Stimulated activated CD4-positive, alpha-beta T cell treated with anti-CD3 and anti-CD28 coated beads, Interleukin-4, amount 100 ng/mL, for 24 hours (primary cell): ENCODE measurements at regions not wholly inside any gene's neighbourhood (a gene's known extent, or its start where the extent isn't known, plus 50 kb on each side); places are given as distances from the start of the nearest gene placed in this dataset.

Experiments
- DNase-seq: peaks from one replicate; pipeline ENCODE4 v3.0.0-alpha.2; 2020

DNA sequence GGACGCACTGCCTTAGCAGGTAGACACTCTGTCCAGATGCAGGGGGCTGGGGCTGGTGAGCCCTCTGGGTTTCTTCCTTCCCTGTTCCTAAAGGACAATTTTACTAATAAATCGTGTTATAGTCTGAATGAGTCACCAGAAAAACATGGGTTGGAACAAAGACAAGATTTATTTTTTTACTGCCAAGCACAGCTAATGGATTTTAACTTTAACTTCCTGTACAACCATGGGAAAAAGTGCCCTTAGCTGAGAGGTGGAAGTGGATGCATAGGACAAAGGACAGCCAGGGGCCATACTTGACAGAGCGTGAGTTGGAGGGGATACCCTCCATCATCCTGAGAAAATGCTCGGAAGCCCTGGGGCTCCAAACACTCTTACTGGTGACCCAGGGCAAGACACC lies 300.7 kb downstream of the MSX2 start:
- DNase-seq: no peak

DNA sequence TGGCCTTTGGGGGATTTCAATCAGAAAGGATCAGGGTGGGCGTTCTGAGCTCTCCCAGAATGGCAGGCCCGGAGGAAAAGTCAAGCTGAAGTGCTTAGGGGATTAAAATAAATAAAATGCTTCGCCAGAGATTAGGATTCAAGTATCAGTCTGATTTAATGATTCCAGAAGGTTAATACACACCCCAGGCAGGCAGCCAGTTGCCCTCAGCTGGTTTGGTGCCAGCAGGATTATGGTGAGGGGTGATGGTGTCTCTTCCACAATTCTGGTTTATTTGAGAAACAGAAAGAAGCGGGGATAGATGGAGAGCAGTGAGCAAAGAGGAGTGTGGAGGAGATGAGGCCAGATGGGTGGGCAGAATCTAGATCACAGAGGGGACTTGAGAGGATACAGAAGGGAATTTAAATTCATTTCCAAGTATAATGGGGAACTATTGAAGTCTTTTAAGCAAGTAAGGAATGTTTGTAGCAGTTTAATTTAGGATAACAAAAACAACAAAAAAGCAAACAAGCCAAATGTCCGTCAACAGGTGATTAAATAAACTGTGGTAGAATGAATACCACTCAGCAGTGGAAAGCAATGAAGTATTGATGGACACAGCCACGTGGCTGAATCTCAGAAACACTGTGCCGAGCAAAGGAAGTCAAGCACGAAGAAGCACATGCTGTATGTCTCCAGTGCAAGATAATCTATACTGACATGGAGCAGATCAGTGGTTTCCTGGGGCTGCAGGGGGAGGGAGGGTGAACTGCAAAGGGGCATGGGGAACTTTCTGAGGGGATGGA lies 297.7 kb downstream of the MSX2 start:
- DNase-seq: no peak

DNA sequence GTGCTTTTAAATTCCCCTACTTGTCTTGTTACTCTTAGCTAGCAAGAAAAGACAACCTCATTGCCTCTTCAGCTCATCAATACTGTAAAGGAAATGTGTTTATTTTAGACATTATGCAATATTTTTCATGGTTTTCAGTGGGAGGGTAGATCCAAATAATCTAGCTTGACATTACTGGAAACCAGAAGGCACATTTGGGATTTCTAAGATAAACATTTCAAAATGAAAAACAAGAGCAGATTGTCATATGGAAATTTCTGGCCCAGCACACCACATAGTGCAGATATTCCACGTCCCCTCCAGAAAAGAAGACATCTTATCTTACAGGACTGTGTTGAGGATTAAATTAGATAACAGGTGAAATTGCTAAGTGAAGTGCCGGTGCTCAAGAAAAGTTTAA lies 296.9 kb downstream of the MSX2 start:
- no peak for DNase-seq

DNA sequence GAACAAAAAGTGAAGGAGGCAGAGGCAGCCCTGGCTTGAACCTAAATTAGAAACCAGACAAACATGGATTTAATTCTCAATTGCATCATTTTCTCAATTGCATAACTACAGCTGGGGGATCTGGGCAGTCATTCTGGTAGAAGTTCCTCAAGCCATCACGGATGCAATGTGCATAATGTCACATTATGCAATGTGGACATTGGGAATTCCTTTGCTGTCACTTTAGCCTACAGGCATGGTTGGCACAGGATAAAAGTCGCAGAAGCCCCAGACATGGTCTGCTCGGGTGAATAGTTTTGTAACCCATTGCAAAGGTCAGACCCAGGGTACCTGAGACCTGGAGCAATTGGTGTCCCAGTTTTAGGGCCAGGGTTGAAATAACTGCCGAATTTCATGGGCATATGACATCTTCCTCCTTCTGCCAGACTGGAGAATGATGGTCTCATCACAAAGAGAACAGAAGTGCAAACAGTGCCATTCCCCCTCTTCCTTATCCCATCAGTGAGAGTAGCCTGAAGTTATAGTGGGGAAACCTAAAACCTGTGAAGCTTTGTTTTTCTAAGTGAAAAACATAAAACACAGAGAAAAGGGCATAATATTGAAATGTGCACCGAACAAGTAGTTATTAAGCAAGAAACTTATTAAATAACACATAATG lies 290.8 kb downstream of the MSX2 start:
- no peak for DNase-seq

DNA sequence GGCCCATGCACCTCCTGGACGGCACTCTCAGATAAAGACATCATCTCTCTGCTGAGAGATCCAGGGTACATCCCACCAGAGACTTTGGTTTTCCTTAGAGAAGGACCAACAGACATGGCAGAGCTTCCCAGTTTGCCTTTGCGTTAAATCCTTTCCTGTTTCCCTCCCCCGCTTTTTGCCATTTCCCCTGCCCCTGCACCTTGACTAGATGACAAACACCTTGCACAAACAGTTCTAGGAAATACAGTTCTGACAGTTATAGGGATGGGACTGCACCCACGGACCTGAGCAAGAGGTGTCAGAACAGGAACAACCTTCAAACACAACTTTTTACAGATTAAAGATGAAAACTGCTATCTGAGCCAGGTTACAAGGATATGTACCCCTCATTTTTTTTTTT lies 288.9 kb downstream of the MSX2 start:
- DNase-seq: no peak

DNA sequence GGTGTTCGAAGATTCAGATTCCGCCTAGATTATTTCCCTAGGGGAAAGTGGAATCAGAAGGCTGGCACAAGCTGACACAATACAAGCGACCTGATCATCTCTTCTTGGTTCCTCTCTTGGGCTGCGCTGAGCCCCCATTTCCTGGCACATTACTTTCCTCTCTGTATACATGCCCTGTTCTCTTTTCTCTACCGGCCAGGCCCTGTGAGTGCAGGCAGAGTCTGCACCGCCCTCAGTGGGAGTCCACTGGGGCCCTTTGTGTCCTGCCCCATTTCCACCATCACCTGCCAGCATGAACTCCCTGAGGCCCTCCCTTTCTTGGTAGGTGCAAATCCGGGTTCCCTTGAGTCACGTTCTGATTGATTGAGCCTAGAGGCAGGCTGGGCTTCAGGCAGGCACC lies 287.9 kb downstream of the MSX2 start:
- no peak for DNase-seq

DNA sequence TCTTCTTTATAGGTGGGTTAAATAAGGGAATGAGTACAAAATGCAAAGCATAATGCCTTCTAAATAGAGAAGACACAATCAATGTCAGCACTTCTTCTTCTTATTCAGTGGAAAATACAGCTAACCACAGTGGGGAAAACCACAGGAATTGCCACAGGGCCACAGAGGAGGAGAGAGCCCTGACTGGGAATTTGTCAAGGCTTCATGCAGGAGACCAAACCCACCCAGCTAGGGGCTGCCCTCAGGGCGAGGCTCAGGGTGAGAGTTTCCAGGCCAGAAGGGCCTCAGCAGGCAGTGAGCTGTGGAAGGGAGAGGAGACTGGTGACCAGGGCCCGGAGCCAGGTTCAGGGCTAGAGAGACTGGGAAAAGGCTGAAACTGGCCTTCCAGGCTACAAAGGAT lies 279.1 kb downstream of the MSX2 start:
- no peak for DNase-seq

DNA sequence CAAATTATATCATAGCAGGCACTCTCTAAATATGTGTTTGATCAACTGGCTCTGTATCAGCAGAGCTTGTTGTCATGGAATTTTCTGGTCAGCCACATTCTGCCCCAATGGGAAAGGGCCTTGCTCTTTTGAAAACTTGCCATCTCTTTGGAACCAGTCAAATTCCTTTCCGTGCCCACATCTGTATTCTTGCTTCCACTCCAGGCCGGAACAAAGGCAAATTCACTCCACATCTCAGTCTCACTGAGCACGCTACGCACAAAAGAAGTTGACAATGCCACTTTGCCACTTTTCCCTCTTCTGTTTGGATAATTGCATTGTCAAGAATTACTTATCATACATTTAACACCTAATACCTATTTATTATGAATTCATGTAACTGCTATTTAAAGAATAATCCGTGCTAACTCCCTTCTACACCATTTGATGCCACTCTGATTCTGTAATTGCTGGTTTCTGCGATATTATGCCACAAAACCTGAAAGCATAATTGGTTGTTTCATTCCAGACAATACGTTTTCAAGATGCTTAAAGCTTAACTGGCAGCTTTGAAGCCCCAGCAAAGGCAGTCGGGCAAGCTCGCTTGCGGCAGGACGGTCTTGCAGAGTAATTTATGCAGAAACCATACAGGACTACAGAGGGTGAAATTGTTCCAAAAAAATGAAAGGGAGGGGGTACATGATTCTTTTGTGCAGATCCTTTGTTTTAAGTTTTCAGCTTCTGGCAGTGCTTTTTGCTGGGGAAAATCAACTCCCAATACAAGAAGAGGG lies 277.7 kb downstream of the MSX2 start:
- DNase-seq: no peak

DNA sequence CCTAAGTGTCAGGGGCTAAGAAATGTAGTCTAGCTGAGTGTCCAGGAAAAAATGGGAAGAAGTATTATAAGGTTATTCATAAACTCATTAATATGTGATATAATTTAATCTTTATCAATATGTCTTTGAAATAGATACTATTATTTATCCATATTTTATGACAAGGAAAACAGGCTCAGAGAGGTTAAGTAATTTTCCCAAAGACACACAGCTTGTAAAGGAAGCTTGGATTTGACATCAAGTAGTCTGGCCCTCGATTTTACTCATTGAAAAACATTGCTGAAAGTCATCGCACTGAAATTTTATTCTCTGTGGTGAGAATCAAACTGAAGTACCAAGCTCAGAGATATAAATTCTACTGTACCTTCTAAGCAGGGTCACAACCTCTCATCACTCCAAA lies 276.9 kb downstream of the MSX2 start:
- DNase-seq: no peak

DNA sequence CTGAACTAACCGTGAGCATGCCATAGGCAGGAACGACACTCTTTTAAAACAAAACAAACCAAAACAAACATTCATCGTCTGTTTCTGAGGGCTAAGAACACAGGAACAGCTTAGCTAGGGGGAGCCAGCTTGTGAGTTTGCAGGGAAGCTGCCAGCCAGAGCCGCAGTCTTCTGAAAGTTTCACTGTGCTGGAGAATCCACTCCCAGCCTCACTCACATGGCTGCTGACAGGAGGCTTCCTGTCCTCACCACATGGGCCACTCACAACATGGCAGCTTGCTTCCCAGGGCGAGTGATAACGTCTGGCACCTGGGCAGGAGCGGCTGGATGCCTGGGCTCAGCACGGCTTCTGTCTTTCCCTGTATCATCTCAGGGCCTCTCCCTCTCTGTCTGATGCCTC lies 275.2 kb downstream of the MSX2 start:
- no peak for DNase-seq

DNA sequence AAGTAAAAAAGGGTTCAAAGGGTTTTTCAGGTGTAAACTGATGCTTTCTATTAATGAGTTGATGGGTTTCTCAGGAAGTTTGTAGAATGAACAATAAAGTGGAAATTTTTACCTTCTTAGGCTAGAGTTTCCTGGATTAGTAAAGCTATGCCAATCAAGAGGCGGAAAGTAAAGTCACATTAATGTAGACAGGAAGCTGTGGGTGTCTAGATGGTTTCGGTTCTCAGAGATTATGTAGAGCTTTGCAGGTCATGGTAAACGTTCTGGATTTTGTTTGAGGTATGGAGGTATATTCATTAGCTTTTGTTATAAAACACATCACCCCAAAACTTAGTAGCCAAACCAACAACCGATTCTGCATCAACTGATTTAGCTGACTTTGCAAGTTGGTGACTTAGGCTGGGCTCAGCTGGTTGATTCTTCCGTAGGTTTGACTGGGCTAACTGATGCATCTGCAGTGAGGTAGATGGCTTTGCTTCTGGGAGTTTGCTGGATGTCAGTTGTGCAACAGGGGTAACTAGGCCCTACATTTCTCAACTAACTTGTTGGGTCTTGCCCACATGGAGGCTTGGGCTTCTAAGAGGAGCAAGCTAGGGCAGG lies 273.8 kb downstream of the MSX2 start:
- DNase-seq: no peak

DNA sequence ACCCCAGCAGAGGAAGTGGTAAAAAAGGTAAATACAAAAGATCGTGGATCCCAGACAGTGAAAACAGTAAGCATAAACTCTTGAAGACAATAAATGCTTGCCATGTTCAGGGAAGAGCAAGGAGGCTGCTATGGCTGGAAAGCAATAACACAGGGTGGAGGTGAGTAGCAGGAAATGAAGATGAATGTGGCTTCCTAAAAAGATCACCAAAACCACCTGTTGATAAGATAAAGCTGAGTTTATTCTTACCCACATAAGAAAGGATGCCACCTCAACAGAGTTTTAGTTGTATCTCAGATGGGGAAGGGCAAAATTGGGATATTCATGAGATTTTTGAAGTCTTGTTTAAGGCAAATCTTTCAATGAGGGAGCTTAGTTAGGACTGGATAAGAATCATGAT lies 273.3 kb downstream of the MSX2 start:
- no peak for DNase-seq

DNA sequence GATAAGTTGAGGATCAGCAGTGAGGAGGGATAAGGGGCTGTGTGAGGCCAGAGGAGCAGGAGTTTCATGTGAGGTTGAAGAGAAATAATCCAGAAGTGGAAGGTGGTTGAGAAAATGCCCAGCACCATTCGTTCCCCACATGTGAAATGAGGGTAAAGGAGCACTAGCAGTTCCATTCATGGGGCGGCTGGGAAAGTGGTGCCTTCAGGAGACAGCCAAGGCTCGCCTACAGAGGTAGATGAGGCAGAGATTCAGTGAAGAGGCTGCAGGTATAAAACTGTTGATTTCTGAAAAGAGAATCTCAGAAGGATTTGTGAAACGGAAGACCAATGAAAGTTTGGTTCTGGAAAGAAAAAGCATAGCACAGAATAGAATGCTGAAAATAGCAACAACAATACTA lies 272.6 kb downstream of the MSX2 start:
- no peak for DNase-seq

DNA sequence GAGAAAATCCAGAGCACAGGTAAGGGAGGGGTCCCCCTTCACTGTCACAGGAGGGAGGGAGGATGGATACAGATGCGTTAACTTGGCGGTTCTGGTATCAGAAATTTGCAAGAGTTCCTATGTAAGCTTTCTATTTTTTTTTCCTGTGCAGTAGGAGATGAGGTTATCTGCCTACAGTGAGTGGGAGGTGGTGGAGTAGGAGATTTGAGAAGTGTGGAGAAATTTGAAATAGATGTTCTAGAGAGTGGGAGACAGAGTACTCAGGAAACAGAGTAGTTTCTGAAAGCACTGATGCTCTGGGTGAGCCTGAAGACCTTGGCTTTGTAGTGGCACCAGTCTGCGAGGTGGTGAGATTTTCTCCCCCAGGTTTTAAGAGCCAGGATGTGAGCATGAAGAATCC lies 271.4 kb downstream of the MSX2 start:
- DNase-seq: no peak

DNA sequence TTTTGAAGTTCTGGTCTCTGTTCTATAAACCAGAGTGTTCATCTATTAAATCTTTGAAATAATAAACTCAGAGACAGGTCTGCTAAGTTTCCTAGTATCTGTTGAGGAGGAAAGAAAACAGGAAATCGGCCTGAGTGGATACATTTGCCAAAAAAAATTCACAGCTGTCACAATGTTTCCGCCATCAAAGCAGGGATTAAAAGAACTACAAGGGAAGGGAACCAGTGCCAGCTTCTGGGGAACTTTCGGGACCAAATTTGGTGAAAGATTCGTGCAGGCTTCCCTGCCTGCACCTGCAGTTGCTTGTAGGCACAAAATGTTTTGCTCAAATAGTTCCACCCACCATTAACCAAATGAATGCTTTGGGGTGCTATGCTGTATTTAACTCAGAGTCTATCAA lies 267.5 kb downstream of the MSX2 start:
- no peak for DNase-seq

DNA sequence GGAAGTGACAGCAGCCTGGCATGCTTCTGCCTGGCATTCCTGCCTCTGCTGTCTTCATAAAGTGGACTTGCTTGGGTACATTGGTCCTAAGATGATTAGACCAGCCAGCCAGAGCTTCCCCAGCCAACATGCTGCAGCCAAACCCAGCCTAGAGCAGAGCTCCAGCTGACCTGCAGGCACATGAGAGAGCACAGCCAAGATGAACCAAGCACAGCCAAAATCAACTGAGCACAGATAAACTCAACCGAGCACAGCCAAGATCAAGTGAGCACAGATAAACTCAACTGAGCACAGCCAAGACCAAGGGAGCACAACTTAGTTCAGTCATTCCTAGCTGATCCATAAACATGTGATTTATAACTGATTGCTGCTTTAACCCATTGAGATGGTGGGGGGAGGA lies 266.5 kb downstream of the MSX2 start:
- DNase-seq: no peak

DNA sequence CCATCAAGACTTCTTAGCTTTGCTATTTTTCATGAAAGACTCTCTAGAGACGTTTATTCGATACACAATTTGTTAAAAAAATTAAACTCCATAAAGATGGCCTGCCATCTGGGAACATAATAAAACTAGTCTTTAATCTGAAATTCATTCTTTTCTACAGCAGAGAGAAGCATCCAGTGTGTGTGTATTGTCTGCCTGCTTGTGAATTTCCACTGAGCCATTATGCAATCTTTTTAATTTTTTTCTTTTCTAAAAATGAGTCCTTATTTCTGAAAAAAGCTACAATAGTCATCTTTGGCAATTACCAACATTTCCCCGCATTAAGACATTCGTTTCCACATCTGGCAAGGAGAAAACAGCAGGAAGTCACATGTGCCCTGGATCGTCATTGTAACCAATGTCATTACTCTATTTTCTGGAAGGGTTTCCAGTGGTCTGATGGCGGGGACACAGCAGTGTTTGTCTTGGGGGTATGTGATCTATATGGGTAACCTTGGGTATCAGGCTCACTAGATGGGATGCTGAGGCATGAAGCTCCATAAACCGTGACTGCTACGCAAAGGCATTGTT lies 263.1 kb downstream of the MSX2 start:
- DNase-seq: no peak

DNA sequence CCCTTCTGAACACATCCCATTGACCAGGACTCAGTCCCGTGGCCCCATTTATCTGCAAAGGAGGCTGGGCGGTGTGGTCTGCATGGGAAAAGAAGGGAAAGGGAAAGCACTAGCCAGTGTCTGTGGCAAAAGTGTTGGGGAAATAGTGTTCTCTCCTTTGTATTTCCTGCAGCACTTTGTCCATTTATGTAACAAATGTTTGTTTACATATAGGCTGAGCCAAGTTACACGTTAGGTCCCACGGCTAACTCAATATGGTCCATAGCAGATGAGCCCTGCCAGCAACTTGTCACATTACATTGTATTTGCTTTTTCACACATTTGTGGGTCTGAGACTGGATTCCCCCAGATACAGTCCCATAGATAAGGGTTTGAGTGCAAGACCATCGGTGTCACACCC lies 260.5 kb downstream of the MSX2 start:
- DNase-seq: no peak

DNA sequence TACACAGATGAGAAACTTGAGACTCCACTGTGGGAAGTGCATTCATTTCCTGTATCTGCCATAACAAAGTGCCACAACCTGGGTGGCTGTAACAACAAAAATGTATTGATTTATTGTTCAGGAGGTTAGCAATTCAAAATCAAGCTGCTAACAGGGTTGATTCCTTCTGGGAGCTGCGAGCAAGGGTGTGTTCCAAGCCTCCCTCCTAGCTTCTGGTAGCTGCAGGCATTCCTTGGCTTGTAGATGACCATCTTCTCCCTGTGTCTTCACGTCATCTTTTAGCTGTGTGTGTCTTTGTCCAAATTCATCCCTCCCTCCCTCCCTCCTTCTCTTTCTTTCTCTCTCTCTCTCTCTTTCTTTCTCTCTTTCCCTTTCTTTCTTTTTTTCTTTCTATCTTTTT lies 258.1 kb downstream of the MSX2 start:
- no peak for DNase-seq

DNA sequence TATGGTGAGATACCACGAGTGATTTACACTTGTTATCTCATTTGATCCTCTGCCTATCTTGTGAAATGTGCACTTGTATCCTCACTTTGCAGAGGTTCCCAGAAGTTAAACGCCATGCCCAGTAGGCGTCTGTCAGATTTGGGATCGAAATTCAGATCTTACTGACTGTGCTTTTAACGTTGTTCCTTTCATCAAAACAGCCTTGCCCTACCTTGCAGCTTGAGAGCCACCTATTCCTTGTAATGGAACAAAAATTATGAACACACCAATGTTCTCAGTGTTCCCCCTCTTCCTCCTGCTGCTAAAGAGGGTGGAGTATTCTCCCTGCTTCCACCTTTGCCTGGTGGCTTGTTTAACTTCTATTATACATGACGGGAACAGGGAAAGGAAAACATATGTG lies 257.0 kb downstream of the MSX2 start:
- DNase-seq: no peak

DNA sequence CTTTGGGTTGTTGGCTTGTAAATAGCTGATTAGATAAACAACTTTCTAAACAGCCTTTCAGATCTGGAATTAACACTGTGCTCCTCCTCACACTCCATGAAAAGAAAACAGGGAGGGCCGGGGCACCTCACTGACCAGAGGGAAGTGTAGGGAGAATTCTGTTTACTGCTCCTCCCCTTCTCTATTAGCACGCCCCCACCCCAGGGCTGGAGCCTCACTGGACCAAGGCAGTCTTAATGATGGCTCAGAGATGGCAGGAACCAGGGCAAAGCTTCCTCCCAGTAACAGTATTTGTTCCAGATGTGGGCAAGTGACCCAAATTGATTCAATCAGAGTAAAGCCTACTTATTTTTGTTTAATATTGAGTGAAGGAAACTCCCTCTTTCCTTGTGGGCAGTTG lies 256.6 kb downstream of the MSX2 start:
- no peak for DNase-seq

DNA sequence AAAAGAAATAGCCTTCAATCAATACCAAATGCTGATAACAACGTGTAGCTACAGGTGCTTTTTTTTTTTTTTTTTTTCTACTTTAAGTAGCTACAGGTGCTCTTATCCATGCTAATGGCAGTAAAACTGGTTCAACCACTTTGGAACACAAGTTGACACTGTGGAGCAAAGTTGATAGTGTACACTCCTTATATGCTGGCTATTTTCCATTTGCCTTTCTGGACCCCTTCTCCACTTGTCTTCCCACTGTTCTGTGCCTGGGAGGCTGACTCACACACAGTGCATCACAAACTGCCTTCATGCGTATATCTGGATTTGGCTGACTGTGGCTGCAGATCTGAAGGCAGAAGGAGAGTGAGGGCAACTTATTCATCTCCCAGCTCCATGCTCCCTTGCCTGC lies 247.9 kb downstream of the MSX2 start:
- no peak for DNase-seq

DNA sequence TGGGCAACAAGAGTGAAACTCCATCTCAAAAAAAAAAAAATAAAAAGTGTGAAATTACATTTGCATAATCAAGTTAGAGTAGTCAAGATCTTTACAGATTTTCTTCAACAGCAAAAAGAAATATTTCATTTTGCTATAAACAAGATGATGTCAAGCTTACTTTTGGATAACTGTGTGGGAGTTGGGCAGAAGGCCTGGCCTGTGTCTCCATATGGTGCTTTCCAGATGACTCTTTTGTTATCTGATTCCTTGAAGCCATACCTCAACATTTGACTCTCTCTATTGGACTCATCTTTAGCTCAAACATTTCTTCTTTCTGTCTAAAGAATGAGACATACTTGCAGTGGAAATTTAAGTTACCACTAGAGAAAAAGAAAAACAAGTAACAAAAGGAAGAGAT lies 246.8 kb downstream of the MSX2 start:
- DNase-seq: no peak
